ENCODE measurements at regions not wholly inside any gene's neighbourhood (a gene's known extent, or its start where the extent isn't known, plus 50 kb on each side); places are given as distances from the start of the nearest gene placed in this dataset.

DNA sequence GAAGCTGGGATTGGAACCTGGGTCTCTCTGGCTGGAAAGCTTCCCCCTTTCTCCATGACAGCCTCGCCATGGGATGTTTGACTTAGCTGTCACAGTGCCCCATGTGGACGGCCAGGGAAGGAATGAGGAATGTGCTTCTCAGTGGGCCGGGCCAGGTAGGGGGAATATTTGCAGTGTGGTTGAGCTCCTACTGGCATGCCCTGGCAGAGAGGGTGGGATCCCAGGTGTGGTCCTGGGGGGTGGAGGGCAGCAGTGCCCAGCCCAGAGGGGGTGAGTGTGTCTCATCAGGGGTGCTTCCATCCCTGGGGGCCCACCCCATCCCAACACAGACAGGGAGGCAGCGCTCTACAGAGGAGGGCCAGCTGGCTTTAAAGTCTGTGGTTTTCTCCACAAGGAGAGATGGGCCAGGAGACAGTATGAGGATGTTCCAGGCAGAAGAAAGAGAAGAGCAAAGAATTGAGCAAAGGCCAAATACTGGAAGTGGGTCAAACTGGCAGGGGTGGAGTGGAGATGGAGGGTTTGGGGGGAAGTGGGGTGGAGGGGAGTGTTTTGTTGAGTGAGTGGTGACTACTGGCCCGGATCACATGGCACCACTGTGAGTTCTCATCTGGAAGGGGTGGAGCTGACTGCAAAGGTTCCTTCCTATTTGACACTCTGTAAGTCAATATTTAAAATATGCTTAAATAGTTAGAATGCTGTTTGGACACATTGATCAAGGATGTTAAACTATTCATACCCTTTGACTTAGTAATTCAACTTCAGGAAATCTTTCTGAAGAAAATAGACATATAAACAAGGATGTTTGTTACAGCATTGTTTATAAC is 94.0 kb downstream of the MYCN start:
- TF ChIP-seq, protein P1, sequence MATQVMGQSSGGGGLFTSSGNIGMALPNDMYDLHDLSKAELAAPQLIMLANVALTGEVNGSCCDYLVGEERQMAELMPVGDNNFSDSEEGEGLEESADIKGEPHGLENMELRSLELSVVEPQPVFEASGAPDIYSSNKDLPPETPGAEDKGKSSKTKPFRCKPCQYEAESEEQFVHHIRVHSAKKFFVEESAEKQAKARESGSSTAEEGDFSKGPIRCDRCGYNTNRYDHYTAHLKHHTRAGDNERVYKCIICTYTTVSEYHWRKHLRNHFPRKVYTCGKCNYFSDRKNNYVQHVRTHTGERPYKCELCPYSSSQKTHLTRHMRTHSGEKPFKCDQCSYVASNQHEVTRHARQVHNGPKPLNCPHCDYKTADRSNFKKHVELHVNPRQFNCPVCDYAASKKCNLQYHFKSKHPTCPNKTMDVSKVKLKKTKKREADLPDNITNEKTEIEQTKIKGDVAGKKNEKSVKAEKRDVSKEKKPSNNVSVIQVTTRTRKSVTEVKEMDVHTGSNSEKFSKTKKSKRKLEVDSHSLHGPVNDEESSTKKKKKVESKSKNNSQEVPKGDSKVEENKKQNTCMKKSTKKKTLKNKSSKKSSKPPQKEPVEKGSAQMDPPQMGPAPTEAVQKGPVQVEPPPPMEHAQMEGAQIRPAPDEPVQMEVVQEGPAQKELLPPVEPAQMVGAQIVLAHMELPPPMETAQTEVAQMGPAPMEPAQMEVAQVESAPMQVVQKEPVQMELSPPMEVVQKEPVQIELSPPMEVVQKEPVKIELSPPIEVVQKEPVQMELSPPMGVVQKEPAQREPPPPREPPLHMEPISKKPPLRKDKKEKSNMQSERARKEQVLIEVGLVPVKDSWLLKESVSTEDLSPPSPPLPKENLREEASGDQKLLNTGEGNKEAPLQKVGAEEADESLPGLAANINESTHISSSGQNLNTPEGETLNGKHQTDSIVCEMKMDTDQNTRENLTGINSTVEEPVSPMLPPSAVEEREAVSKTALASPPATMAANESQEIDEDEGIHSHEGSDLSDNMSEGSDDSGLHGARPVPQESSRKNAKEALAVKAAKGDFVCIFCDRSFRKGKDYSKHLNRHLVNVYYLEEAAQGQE (IDR thresholded peaks at IDR 0.05; ENCODE audit: insufficient read depth in 1 of 2, low read depth in 2 of 2, low read length in 2 of 2), result no peak
- TF ChIP-seq SIN3A (IDR thresholded peaks at IDR 0.05; ENCODE audit: borderline replicate concordance, insufficient read depth, low read length) (no peak), TAF1 (IDR thresholded peaks at IDR 0.05; ENCODE audit: borderline replicate concordance, insufficient read depth, low read length) (no peak), POLR2AphosphoS5 (IDR thresholded peaks at IDR 0.05; ENCODE audit: low read depth, low read length) (no peak), FOXP2 (optimal IDR thresholded peaks at IDR 0.05; ENCODE audit: borderline replicate concordance, extremely low read depth, extremely low read length, insufficient read depth) (no peak)

DNA sequence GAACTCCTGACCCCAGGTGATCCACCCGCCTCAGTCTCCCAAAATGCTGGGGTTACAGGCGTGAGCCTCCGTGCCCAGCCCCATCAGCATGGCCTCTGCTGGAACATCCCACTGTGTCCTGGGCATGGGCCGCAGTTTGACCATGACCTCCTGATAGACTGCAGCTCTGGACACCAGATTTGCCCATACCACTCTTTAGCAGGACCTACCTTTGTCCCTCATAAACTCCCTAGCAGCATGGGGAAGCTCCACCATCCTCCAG is 92.6 kb downstream of the MYCN start:
- TF ChIP-seq FOXP2 (optimal IDR thresholded peaks at IDR 0.05; ENCODE audit: borderline replicate concordance, extremely low read depth, extremely low read length, insufficient read depth) (no peak), TAF1 (IDR thresholded peaks at IDR 0.05; ENCODE audit: borderline replicate concordance, insufficient read depth, low read length) (no peak), POLR2AphosphoS5 (IDR thresholded peaks at IDR 0.05; ENCODE audit: low read depth, low read length) (no peak), SIN3A (IDR thresholded peaks at IDR 0.05; ENCODE audit: borderline replicate concordance, insufficient read depth, low read length) (no peak)
- TF ChIP-seq, protein P1 (IDR thresholded peaks at IDR 0.05; ENCODE audit: insufficient read depth in 1 of 2, low read depth in 2 of 2, low read length in 2 of 2), result no peak

GRCh38 chr2:16032282-16033031 is 92.1 kb downstream of the MYCN start:
- TF ChIP-seq POLR2AphosphoS5 (IDR thresholded peaks at IDR 0.05; ENCODE audit: low read depth, low read length), result no peak
- TF ChIP-seq TAF1 (IDR thresholded peaks at IDR 0.05; ENCODE audit: borderline replicate concordance, insufficient read depth, low read length), result no peak
- TF ChIP-seq, protein P1 (IDR thresholded peaks at IDR 0.05; ENCODE audit: insufficient read depth in 1 of 2, low read depth in 2 of 2, low read length in 2 of 2), result no peak
- no peak for TF ChIP-seq FOXP2 (optimal IDR thresholded peaks at IDR 0.05; ENCODE audit: borderline replicate concordance, extremely low read depth, extremely low read length, insufficient read depth)
- no peak for TF ChIP-seq SIN3A (IDR thresholded peaks at IDR 0.05; ENCODE audit: borderline replicate concordance, insufficient read depth, low read length)

DNA sequence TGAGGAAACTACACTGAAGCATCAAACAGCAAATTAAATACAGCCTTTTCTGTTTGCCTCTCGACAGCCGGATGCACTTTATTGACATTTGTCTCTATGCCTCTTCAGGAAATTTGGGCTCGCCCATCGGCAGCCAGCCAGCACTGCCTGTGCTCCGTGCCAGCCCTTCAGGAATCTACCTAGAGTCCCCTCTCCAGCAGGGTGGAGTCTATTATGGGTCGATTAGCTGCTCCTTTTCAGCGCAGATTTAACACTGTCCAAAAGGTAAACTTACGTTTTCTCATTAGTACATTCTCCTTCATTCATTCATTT is 91.5 kb downstream of the MYCN start:
- TF ChIP-seq FOXP2 (optimal IDR thresholded peaks at IDR 0.05; ENCODE audit: borderline replicate concordance, extremely low read depth, extremely low read length, insufficient read depth) (no peak), SIN3A (IDR thresholded peaks at IDR 0.05; ENCODE audit: borderline replicate concordance, insufficient read depth, low read length) (no peak), TAF1 (IDR thresholded peaks at IDR 0.05; ENCODE audit: borderline replicate concordance, insufficient read depth, low read length) (no peak), POLR2AphosphoS5 (IDR thresholded peaks at IDR 0.05; ENCODE audit: low read depth, low read length) (no peak)
- TF ChIP-seq, protein P1 (IDR thresholded peaks at IDR 0.05; ENCODE audit: insufficient read depth in 1 of 2, low read depth in 2 of 2, low read length in 2 of 2), result no peak
